NCI-H446 (cell line): ENCODE measurements at regions not wholly inside any gene's neighbourhood (a gene's known extent, or its start where the extent isn't known, plus 50 kb on each side); places are given as distances from the start of the nearest gene placed in this dataset.

Experiments used
- DNase-seq, 2 experiments: peaks; one replicate each; lab custom pipeline; 2025; lab: John Stamatoyannopoulos, UW

DNA sequence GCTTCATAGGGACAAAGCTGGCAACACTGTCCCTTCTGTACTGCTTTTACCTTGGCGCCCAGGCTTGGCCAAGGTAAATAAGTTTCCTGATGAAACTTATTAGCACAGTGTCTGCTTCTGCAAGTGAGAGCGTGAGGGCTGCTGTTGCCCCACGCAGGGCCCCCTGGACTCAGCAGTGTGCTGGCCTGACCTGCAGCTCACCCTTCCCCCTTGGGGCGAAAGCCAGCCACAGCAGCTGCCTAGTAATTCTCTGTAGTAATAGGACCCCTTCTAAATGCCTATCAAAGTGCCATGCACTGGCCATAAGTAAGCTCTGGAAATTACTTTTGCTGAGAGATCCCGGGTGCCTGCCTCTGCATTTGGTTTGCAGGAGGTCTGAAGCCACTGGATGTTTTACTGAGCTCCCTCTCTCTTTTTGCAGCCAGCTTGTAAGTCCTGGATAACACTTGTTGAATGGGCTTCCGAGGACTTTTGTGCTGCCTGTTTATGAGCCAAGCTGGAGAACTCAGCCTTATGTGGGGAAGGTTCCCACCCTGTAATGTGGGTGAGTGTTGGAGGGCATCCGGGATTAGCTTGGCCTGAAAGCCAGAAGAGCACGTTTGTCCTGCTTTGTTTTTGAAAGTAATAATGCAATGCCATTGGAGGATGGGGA, 293.9 kb downstream of the C7orf25 start:
- no peak for DNase-seq

DNA sequence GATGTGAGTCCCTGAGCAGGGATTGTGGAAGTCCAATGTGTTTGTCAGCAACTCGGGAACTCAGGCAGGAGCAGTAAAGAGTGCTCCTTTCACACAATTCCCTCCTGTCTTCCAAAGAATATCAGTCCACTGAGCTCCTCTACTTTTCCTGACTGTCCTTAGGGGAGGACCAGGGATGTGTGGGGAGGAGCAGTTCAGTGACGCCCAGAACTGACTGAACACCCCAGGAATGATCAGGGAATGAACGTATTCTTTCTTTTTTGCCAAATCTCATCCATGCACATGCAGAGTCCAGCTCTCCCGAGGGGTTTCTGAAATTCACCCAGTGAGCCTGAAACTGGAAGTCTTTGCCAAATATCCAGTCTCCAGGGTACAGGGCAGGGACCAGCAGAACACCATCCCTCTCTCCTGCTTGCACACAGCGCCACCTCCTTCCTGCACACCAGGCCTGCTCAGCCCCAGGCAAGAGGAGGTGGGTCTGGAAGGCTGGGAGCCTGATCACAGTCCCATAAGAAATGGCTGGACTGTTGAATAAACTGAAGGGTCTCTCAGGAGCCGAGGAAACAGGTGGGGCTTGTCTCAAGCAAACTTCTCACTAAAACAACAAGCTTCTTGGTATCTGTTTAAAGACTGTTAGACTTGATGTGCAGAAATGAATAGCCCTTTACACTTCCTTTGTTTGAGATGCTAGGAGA, 294.7 kb downstream of the C7orf25 start:
- no peak for DNase-seq

DNA sequence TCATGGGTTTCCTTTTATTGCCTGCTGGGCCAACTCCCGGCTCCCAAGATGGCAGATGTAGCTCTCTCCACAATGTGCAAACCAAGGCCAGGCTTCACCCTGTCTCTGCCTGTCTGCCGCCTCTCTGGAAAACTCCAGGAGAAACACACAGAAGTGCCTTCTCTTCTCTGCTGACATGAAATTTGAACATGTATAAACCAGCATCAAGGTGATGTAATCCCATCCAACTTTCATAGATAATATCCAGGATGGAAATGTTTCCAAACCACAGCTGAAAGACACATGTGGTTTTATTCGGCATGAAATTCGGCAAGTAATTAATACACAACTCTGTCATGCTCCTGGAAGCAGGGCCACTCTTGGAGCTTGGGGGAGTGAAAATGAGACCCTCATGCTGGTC, 297.2 kb downstream of the C7orf25 start:
- no peak for DNase-seq

DNA sequence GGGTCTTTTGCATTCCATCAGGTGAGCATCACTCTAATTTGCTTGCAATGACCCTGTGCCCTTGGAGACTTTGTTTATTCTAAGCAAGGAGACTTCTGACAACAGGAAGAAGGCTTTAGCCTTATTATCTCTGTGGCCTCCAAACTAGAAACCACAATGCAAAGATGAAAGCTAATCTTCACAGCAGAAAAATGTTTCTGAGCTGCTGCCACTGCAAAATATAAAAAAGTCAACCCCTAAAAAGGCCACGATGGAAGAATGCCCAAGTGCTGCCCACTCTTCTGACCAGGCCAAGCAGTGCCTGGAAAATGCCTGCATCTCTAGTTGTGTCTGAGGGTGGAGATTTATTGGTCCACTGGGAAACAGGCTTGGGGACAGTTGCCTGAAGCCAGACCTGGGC, 299.9 kb downstream of the C7orf25 start:
- no peak for DNase-seq

DNA sequence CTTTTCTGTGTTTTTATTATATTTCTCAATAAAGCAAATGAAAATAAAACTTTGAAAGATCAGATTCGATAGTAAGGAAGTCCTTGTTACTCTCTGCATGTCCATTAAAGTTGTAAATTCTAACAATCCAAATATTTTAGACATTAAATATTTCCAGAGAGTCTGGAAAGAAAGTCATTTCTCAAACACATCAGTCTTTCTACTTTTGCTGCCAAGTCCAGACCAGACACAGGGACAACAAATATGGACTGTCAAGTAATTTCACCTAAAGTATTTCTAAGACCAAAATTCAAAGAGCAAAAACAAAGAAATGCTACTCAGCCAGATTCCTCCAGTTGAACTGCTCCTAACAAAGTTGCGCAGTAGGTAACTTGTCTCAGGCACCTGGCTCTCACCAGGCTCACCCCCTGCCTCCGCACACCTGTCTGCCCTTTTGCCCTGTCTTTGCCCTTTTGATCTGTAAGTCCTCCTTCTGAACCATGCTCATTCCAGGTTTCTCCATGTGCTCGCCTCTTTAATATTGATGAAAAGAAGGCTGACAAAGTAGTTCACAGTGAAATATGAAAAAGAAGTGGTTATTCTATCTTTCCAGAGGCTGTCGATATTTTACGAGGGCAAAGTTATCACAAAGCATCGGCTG, 300.5 kb downstream of the C7orf25 start:
- DNase-seq = no peak

DNA sequence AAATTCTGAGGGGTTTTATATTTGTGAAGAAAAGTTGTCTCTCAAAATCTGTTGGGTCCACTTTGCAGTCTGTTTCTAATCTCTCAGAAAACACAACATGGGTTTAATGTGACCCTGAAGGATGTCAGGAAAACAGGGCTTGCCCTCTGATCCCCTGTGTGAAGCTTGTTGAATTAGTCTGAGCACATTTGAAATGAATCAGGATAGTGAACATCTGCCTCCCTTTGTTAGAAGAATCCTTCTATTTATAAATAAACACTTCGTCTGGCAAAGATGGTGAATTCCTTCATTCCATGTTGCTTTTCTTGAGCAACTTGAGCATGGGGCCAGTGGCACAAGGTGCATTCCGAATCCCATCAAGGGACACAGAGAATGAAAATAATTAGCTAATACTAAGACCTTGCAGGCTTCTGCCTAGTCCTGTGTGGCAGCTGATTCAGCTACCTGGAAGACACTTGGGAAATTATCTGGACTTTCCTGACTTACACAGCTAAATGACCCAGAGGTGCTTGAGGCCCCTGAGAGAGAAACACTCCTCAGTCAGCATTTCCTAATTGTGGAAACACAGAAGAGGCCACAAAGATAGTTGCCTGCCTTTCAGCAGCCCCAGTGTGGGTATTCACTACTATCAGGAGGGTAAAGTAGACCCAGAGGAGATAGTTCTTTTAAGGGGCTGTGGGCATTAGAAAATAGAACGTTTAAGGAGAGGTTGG, 305.5 kb downstream of the C7orf25 start:
- no peak for DNase-seq

DNA sequence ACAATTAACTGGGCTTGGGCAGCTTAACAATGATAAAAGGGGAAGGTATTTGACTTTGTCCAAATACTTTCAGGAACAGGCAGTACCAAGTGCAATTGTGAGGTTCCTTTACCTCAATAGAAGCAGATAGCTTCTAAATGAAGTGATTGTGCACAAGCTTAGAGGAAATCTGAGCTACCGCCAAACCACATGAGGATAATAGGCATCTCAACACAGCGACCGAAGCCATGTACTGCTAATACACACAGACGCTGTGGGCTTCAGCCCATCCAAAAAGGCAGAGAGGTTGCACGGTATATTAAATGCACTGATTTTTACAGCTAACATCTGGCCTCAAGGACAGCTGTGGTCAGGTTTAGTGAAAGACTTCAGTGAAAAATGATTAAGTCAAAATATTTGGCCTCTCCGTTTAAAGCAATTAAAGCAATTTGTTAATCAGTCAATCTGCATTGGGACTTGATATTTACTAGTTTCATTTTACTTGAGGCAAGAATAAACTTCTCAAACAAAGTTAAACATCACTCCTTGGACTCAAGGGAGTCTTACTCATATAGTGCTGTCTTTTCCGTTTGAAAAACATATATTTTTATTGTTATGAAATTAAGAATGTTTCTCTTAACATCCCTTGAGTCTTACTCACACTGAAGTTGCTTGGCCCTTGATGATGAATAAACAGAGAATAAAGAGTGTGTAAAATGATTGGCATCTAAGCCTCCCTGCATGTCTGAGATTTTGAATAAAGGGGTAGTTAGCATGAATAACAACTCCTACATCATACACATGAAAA, 306.3 kb downstream of the C7orf25 start:
- no peak for DNase-seq

DNA sequence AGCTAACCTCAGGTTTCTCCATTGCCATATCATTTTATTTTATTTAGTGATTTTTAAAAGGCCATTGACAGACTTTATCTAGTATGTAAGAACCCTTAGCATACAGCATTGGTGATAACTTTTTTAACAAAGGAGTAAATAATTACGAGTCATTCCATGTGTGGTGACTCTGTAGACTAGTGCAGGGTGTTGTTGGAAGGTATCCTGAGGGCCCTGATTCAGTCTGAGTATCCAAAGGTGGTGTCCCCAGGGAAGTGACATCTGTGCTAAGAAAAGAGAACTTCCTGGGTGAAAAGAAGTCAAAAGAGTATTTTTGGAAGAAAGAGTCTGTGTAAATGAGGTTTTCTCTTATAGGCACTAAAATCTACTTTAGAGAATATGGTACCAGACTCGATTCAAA, 308.4 kb downstream of the C7orf25 start:
- no peak for DNase-seq

DNA sequence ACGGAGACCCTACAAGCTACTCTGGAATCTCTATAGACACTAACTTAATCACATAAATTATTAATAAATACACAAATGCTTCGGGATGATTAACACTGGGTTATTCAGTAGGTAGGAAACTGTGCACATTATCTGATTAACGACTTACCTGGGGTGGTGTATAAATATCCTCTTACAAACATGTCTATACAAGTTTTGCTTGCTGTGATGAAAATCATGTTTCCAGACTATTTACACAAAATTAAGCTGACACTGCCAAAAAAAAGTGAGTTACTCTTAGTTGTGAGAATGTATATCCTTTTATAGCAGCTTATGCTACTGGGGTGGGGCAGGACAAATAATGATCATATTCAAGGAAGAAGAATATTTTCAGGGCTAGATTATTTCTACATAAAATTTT, 314.6 kb downstream of the C7orf25 start:
- DNase-seq = no peak

DNA sequence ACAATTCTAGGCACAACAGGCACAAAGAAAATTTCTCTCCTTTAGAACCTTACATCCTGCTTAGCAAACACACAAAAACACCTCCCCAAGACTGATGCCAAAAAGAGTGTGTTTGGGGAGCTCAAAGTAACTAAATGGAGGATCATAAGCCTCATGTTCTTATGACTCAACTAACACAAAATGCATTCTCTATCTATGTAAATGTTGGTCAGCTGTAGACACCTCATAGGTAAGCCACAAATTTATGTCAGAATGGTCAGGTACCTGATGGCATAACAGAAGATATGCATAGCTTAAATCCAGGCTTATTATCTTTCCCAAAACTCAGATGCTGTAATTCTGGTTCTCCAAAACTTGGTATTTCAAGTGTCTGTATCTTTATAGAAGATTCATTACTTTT, 315.1 kb downstream of the C7orf25 start:
- DNase-seq = no peak

DNA sequence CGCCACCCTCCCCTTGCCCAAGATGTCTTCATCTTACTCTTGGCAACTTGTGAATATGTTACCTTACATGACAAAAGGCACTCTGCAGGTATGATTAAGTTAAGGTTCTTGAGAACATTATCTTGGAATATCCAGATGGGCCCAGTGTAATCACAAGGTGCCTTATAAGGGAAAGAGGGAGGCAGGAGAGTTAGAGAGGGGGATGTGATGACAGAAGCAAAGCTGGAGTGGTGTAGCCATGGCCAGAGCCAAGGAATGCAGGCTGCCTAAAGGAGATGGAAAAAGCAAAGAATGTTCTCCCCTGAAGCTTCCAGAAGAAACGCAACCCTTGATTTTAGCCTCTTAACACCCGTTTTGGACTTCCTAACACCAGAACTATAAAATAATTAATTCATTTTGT, 318.0 kb downstream of the C7orf25 start:
- no peak for DNase-seq

DNA sequence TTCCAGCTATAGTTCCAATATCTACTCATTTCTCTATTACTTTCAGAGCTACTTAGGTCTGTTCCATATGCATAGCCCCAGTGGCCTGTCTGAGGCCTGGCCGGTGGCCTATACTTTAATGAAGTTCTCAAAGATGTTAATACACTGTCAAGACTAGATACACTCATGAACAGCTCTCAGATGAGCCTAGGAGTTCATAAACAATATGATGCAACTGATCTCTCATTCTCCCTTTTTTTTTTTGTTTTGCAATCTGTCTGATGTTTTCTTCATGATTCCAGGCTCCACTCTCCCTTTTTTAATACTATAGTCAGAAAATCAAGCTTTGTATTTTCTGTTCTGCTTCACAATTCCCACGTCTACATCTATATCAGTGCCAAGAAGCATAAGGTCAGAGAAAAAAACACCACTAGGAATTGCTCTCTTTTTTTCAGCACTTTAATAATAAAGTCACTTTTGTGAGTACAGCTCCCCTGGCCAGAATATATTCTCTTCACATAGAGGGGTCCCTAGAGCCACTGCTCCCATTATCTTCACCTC, 321.0 kb downstream of the C7orf25 start:
- no peak for DNase-seq

DNA sequence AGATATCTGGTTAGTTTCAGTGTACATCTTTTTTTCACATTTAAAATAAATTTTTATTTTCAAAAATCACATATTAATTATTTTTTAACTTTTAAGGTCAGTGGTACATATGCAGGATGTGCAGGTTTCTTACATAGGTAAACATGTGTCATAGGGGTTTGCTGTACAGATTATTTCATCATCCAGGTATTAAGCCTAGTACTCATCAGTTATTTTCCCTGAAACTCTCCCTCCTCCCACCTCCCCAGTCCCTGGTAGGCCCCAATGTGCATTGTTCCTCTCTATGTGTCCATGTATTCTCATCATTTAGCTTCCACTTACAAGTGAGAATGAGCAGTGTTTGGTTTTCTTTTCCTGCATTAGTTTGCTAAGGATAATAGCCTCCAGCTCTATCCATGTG, 323.0 kb downstream of the C7orf25 start:
- DNase-seq = no peak

DNA sequence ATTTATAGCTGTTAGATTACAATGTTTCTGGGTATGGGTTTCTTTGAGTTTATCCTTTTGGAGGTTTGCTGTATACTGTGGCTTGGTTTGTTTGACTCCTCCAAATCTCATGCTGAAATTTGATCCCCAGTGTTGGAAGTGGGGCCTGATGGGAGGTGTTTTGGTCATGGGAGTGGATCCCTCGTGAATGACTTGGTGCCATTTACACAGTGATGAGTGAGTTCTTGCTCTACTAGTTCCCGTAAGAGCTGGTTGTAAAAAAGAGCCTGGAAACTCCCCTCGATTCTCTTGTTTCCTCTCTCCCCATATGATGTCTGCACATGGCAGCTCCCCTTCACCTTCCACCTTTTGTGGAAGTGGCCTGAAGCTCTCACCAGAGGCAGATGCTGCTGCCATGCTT, 324.1 kb downstream of the C7orf25 start:
- no peak for DNase-seq

DNA sequence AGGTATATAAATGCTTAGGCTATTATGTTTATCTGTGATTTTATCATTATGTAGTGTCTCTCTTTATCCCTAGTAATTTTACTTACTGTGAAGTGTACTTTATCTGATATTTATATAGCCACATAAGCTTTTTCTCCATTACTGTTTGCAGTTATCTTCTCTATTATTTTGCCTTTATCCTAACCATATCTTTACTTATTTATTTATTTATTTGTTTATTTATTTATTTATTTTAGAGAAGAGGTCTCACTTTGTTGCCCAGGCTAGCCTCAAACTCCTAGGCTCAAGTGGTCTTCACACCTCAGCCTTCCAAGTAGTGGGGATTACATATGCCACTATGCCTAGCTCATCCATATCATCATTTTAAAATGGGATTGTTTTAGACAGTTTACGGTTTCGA, 331.8 kb downstream of the C7orf25 start:
- DNase-seq = no peak

DNA sequence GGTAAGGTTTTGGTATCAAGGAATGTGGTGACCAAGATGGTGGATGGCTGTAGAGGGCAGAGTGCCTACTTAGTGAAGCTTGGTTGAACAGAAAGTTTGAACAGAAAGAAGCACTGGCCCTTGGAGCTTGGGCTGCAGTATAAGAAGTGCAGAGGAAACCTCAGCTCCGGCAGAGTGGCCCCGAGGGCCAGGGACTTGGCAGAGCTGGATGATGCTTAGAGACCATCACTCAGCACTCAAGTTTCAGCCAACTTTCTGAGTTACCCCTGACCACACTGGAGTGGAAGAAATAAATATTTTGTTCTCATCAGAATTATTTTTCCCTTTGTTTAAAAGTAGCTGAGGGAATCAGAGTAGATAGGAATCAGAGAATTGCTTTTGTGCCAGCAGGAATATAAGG, 336.7 kb downstream of the C7orf25 start:
- DNase-seq = no peak

DNA sequence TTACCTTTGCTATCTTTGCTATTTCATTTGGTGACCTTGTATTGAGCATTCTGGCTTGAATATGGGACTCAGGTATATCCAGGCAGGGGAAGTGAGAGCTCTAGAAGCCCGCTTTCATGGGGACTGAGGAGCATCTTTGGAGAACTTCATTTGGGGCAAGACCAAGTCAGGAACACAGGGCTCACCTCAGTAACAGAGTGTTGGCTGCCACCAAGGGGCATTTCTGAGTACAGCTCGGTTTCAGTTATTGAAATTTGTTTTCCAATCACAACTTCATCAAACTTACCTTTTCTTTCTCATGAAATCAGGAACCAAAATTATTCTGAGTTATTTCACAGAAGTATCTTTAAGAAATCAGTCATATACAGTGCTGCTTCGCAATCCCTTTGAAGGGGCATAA, 337.2 kb downstream of the C7orf25 start:
- no peak for DNase-seq

DNA sequence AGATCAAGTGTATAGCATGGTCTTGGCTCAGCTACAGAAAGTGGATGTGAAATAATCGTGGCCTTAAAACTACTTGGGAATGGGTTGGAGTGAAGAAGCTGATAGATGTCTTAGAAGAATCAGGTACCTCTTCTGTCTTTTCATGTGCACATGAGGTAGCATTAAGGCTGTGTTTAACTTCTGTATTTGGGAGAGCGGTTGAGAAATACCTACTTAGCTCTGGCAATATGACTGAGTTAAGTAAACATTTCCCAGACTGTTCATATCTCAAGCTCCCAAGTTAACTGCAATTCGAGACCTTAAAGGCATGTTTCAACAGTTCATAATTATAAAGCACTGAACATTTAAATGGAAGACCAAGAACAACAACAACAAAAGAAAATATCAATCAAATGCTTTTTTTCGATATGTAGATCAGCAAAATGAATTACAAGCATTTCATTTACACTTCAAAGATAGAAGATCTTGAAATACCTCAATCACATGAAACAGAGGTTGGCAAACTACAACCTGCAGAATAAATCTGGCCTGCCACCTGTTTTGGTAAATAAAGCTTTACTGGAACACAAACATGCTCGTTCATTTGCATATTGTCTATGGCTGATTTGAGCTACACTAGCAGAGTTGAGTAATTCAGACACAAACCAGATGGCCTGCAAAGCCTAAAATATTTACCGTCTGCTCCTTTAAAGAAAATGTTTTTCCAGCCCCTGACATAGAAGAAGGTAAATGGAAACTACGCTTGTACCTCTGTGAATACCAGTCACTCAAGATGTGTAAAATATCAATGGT, 337.1 kb upstream of the GLI3 start:
- DNase-seq = no peak

DNA sequence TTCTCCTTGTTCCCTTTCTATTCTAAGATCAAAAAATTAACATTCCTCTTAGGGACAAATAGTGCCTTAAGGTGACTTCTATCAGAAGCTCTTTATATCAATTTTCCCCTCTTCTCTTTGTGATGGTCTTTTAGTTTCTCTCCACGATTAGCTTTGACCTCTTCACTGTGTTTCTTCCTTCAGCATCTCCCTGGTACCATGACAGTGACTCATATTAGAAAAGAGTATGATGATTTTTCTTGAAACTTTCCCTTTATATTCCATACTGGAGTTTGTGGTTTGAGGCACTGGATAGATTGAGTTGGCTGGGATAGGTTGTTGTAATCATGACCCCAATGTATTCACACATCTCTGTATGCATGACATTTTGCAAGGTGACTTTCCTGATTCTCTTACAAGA, 335.6 kb upstream of the GLI3 start:
- no peak for DNase-seq

DNA sequence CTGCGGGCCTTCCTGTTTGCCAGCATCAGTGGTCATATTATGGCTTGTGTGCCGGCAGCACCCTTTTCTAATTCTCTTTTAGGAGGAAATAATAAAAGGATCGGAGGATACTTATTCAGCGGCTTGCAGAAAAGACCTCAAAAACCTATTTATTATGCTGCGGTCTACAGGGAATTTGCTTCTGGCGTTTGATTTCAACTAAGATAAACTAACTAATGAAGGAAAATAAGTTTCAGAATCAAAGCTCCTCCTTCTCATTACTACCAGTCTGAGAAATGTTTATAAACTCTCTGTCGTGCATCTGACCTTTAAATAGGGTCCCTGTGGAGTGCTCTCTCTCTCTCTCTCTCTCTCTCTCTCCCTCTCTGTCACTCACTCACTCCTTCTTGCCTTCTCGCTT, 335.0 kb upstream of the GLI3 start:
- no peak for DNase-seq

DNA sequence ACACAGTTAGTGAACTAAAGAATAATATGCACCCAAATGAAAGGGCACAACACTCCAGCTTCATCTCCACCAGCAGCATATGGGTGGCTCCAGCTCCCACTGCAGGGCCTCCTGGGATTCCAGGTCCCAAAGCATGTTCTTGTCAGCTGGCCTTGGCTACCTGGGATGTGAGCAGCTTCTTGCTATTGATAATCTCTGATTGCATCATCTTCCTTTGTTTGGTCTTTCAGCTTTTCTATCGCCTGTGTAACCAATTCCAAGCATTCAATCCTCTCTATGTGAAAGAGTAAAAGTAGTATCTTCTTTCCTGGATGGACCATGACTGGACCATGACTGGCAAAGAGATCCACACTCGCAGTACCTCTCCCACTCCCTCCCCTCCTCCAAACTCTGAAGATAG, 333.9 kb upstream of the GLI3 start:
- DNase-seq = no peak
